Astrocyte (in vitro differentiated cells and primary cell): ENCODE measurements at regions not wholly inside any gene's neighbourhood (a gene's known extent, or its start where the extent isn't known, plus 50 kb on each side); places are given as distances from the start of the nearest gene placed in this dataset.

Experiments
- DNase-seq: peaks from one replicate; pipeline ENCODE4 v3.0.0-alpha.2; 2010; ENCODE audit warnings: low read depth
- FAIRE-seq: peaks from 2 replicates; lab custom pipeline; 2011; peaks lifted over from hg19 to GRCh38; lab: Jason Lieb, UNC
- H2AFZ ChIP-seq: 2 replicates; pipeline ENCODE4 v1.6.0; 2012; ENCODE audit warnings: low read depth, low read length, inconsistent platforms
- H3K27ac ChIP-seq: 2 replicates; pipeline ENCODE4 v1.5.1; 2011; ENCODE audit warnings: low read depth, low read length, inconsistent platforms
- H3K27me3 ChIP-seq: 2 replicates; pipeline ENCODE4 v1.6.0; 2011; ENCODE audit warnings: low read length, inconsistent platforms; ENCODE audit not compliant: insufficient read depth
- H3K36me3 ChIP-seq: 2 replicates; pipeline ENCODE4 v1.5.1; 2011; ENCODE audit warnings: low read length, inconsistent platforms; ENCODE audit not compliant: insufficient read depth
- H3K4me1 ChIP-seq: 2 replicates; pipeline ENCODE4 v1.5.1; 2011; ENCODE audit warnings: low read length, inconsistent platforms; ENCODE audit not compliant: insufficient read depth
- H3K4me2 ChIP-seq: 2 replicates; pipeline ENCODE4 v1.6.0; 2012; ENCODE audit warnings: low read length, inconsistent platforms
- H3K4me3 ChIP-seq: 2 replicates; pipeline ENCODE4 v1.5.1; 2011; ENCODE audit warnings: low read depth, mild to moderate bottlenecking, low read length, inconsistent platforms; ENCODE audit not compliant: insufficient read depth
- H3K79me2 ChIP-seq: 2 replicates; pipeline ENCODE4 v1.6.0; 2012; ENCODE audit warnings: mild to moderate bottlenecking, low read length, inconsistent platforms; ENCODE audit not compliant: insufficient read depth
- H3K9ac ChIP-seq: 2 replicates; pipeline ENCODE4 v1.6.0; 2012; ENCODE audit warnings: mild to moderate bottlenecking, low read length, inconsistent platforms
- H3K9me3 ChIP-seq: 2 replicates; pipeline ENCODE4 v1.5.1; 2012; ENCODE audit warnings: low read depth, mild to moderate bottlenecking, low read length, inconsistent platforms; ENCODE audit not compliant: insufficient read depth
- H4K20me1 ChIP-seq: 2 replicates; pipeline ENCODE4 v1.6.0; 2012; ENCODE audit warnings: low read length, inconsistent platforms; ENCODE audit not compliant: insufficient read depth
- H3K27ac Mint-ChIP-seq: one replicate; pipeline ENCODE4 v1.8.0; 2021; ENCODE audit warnings: mild to moderate bottlenecking, mixed read lengths; ENCODE audit not compliant: unreplicated experiment
- H3K27me3 Mint-ChIP-seq: one replicate; pipeline ENCODE4 v1.8.0; 2021; ENCODE audit warnings: low read depth, mixed read lengths; ENCODE audit not compliant: unreplicated experiment
- H3K36me3 Mint-ChIP-seq: one replicate; pipeline ENCODE4 v1.8.0; 2021; ENCODE audit warnings: low read depth, mixed read lengths; ENCODE audit not compliant: unreplicated experiment
- H3K4me1 Mint-ChIP-seq: one replicate; pipeline ENCODE4 v1.8.0; 2021; ENCODE audit warnings: low read depth, mixed read lengths; ENCODE audit not compliant: unreplicated experiment
- H3K4me3 Mint-ChIP-seq: one replicate; pipeline ENCODE4 v1.8.0; 2021; ENCODE audit warnings: mild to moderate bottlenecking, moderate library complexity, mixed read lengths; ENCODE audit not compliant: unreplicated experiment
- H3K9me3 Mint-ChIP-seq: one replicate; pipeline ENCODE4 v1.8.0; 2021; ENCODE audit warnings: mild to moderate bottlenecking, mixed read lengths; ENCODE audit not compliant: unreplicated experiment
- EZH2 ChIP-seq: IDR thresholded peaks from 2 replicates; pipeline ENCODE4 v1.6.1; 2012; ENCODE audit warnings: mild to moderate bottlenecking, low read length, inconsistent platforms; ENCODE audit not compliant: insufficient read depth
- TF ChIP-seq, protein P1 (sequence below): IDR thresholded peaks from 2 replicates; pipeline ENCODE4 v1.5.1; 2011; ENCODE audit warnings: low read depth, mild to moderate bottlenecking, inconsistent platforms, low read length, moderate library complexity; ENCODE audit not compliant: insufficient read depth

DNA sequence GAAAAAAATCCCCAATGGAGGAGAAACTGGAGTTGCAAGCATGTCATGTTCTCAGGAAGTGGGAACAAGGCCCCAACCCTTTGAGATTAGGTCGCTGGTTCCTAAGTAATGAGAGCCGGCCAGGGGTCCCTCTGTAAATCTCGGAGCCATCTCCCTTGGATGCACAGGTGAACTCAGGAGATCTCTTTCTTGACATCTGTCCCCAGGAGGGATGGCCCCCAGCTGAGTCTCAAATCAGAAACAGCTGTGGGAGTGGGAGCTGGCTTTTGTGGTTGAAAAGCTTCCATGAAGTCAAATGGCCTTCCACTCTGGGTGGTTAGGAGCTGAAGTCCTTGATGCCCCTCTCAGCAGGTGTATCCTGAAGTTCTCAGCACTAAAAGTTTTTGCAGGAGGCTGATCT is 257.1 kb downstream of the BMP7 start:
- no peak overlapping the region for H3K9ac ChIP-seq
- no peak overlapping the region for H3K4me2 ChIP-seq
- no peaks in the 10 kb centered on the region for H3K36me3 ChIP-seq
- no peak overlapping the region for H3K27ac ChIP-seq
- no peaks in the 10 kb centered on the region for H3K36me3 Mint-ChIP-seq
- H3K27me3 ChIP-seq, result peaks cover 2% of the 10 kb centered on the region
- peaks cover 27% of the 10 kb centered on the region for H3K4me1 Mint-ChIP-seq
- TF ChIP-seq, protein P1, sequence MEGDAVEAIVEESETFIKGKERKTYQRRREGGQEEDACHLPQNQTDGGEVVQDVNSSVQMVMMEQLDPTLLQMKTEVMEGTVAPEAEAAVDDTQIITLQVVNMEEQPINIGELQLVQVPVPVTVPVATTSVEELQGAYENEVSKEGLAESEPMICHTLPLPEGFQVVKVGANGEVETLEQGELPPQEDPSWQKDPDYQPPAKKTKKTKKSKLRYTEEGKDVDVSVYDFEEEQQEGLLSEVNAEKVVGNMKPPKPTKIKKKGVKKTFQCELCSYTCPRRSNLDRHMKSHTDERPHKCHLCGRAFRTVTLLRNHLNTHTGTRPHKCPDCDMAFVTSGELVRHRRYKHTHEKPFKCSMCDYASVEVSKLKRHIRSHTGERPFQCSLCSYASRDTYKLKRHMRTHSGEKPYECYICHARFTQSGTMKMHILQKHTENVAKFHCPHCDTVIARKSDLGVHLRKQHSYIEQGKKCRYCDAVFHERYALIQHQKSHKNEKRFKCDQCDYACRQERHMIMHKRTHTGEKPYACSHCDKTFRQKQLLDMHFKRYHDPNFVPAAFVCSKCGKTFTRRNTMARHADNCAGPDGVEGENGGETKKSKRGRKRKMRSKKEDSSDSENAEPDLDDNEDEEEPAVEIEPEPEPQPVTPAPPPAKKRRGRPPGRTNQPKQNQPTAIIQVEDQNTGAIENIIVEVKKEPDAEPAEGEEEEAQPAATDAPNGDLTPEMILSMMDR, result no peak
- TF ChIP-seq EZH2, result no peak
- H3K9me3 ChIP-seq, result no peaks in the 10 kb centered on the region
- H3K4me1 ChIP-seq, result peaks cover 14% of the 10 kb centered on the region
- no peaks in the 10 kb centered on the region for H3K79me2 ChIP-seq
- H4K20me1 ChIP-seq, result no peaks in the 10 kb centered on the region
- DNase-seq, result no peak
- no peak overlapping the region for H3K4me3 Mint-ChIP-seq
- H3K4me3 ChIP-seq, result no peak overlapping the region
- FAIRE-seq, result no peak
- H3K27ac Mint-ChIP-seq, result no peak overlapping the region
- H2AFZ ChIP-seq, result no peak overlapping the region
- H3K9me3 Mint-ChIP-seq, result no peaks in the 10 kb centered on the region
- peaks cover 2% of the 10 kb centered on the region for H3K27me3 Mint-ChIP-seq

DNA sequence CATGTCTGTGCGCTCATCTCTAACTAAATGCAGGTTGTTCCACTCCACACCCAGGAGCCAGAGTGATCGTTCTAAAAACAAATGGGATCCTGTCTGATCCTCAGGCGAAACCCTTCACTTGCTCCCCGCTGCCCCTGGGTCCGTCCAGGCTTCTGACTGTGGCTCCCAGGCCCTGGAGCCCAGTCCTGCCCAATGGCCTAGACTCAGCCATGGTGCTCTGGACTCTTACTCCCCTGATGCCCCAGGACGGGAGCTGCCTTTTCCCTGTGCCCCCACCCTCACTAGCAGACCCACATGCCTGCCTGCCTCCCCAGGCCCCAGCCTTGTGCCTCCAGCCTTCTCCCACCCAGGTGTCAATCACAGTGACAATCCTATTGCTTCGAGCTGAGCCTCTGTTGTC is 256.7 kb downstream of the BMP7 start:
- no peak overlapping the region for H3K27ac Mint-ChIP-seq
- peaks cover 27% of the 10 kb centered on the region for H3K4me1 Mint-ChIP-seq
- Histone ChIP-seq H3K27ac (no peak overlapping the region), H3K9me3 (no peaks in the 10 kb centered on the region), H3K9ac (no peak overlapping the region), H3K36me3 (no peaks in the 10 kb centered on the region), H3K4me3 (no peak overlapping the region), H3K4me1 (peaks cover 14% of the 10 kb centered on the region), H3K4me2 (no peak overlapping the region), H3K27me3 (peaks cover 2% of the 10 kb centered on the region), H3K79me2 (no peaks in the 10 kb centered on the region), H4K20me1 (no peaks in the 10 kb centered on the region), H2AFZ (no peak overlapping the region)
- no peaks in the 10 kb centered on the region for H3K9me3 Mint-ChIP-seq
- no peak for FAIRE-seq
- no peaks in the 10 kb centered on the region for H3K36me3 Mint-ChIP-seq
- TF ChIP-seq, protein P1, result no peak
- H3K27me3 Mint-ChIP-seq, result peaks cover 7% of the 10 kb centered on the region
- H3K4me3 Mint-ChIP-seq, result no peak overlapping the region
- no peak for DNase-seq

- Histone ChIP-seq H3K9ac (no peak overlapping the region), H3K27ac (no peak overlapping the region), H3K9me3 (no peaks in the 10 kb centered on the region), H3K4me1 (peaks cover 8% of the 10 kb centered on the region), H3K4me2 (no peak overlapping the region), H3K79me2 (no peaks in the 10 kb centered on the region), H4K20me1 (no peaks in the 10 kb centered on the region), H3K27me3 (peaks cover 7% of the 10 kb centered on the region), H3K4me3 (no peak overlapping the region), H2AFZ (no peak overlapping the region), H3K36me3 (no peaks in the 10 kb centered on the region)
- no peak for FAIRE-seq
- H3K4me3 Mint-ChIP-seq, result no peak overlapping the region
- H3K27ac Mint-ChIP-seq, result no peak overlapping the region
- no peak for DNase-seq
- H3K27me3 Mint-ChIP-seq, result peaks cover 16% of the 10 kb centered on the region
- no peak for TF ChIP-seq EZH2
- TF ChIP-seq, protein P1, result no peak
- H3K4me1 Mint-ChIP-seq, result peaks cover 12% of the 10 kb centered on the region
- H3K36me3 Mint-ChIP-seq, result no peaks in the 10 kb centered on the region
- no peaks in the 10 kb centered on the region for H3K9me3 Mint-ChIP-seq
These were observed 253.8 kb downstream of the BMP7 start for GRCh38 chr20:57012691-57013090.
